Choroid plexus epithelial cell (primary cell): ENCODE measurements at regions not wholly inside any gene's neighbourhood (a gene's known extent, or its start where the extent isn't known, plus 50 kb on each side); places are given as distances from the start of the nearest gene placed in this dataset.
"Not testable (repeated sequence)": the region's sequence is repeated elsewhere in the genome, so short reads cannot be mapped to it uniquely, and the experiment has no call there.

Source experiments
- DNase-seq: peaks from one replicate; pipeline ENCODE4 v3.0.0-alpha.2; 2010; ENCODE audit warnings: low read depth
- H3K4me3 ChIP-seq: 2 replicates; pipeline ENCODE4 v1.5.1; 2011; ENCODE audit warnings: low read depth, mild to moderate bottlenecking, control low read depth, low read length, moderate library complexity
- CTCF ChIP-seq: conservative IDR thresholded peaks from 2 replicates; pipeline ENCODE4 v1.5.1; 2011; ENCODE audit warnings: low read depth, mild to moderate bottlenecking, control low read depth, inconsistent platforms, low read length, moderate library complexity

- TF ChIP-seq CTCF = no peak
- H3K4me3 ChIP-seq = no peak overlapping the region
- DNase-seq = no peak
Observed at GRCh38 chr10:2885288-2886278, 181.8 kb upstream of the PFKP start.

GRCh38 chr10:2883983-2884540 lies 183.3 kb upstream of the PFKP start:
- not testable (repeated sequence) for DNase-seq, H3K4me3 ChIP-seq

GRCh38 chr10:2883238-2883637 lies 184.1 kb upstream of the PFKP start:
- TF ChIP-seq CTCF = no peak
- no peak overlapping the region for H3K4me3 ChIP-seq
- no peak for DNase-seq

GRCh38 chr10:2882628-2883027 lies 184.7 kb upstream of the PFKP start:
- no peak for TF ChIP-seq CTCF
- no peak overlapping the region for H3K4me3 ChIP-seq
- DNase-seq = no peak

- no peak for TF ChIP-seq CTCF
- no peak for DNase-seq
- no peak overlapping the region for H3K4me3 ChIP-seq
Observed at GRCh38 chr10:2881720-2882620, 185.4 kb upstream of the PFKP start.

- H3K4me3 ChIP-seq, DNase-seq: not testable (repeated sequence)
Observed at GRCh38 chr10:2880050-2880449, 187.3 kb upstream of the PFKP start.

GRCh38 chr10:2878818-2879217 lies 188.5 kb upstream of the PFKP start:
- no peak overlapping the region for H3K4me3 ChIP-seq
- TF ChIP-seq CTCF = no peak
- DNase-seq = no peak
